SK-N-MC (cell line): ENCODE measurements at regions not wholly inside any gene's neighbourhood (a gene's known extent, or its start where the extent isn't known, plus 50 kb on each side); places are given as distances from the start of the nearest gene placed in this dataset.

Source experiments
- EZH2 ChIP-seq: fragments of 200-600 bp; sonication (generic); IDR thresholded peaks from one replicate; pipeline ENCODE4 v1.6.1; 2017; ENCODE audit warnings: antibody characterized with exemption
- FOXP2 ChIP-seq: optimal IDR thresholded peaks from 2 replicates; pipeline ENCODE3; 2011; ENCODE audit warnings: mild to moderate bottlenecking, moderate library complexity; ENCODE audit not compliant: insufficient read depth; ENCODE audit errors: extremely low read length, control extremely low read depth
- POLR2AphosphoS5 ChIP-seq: IDR thresholded peaks from 2 replicates; pipeline ENCODE4 v1.6.1; 2012; ENCODE audit warnings: mild to moderate bottlenecking, low read depth, low read length, borderline replicate concordance

DNA sequence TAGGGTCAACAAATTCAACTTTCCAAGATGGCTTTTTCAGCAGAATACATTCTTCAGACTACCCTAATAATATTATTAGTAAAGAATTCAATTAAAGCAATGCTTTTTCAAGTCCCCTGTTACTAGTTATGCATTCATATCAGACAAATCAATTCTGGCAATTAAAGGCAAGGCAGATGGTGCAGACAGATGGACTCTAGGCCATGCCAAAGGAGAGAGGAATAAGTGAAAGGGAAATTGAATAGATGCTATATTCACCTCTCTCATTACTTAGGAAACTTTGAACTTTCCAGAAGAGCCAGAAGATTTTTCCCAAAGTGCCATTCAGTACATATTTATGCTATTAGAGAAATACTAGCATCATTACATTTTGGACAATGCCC lies 487.7 kb upstream of the RASGRP1 start:
- no peak for TF ChIP-seq EZH2
- no peak for TF ChIP-seq POLR2AphosphoS5
- TF ChIP-seq FOXP2, result no peak
